GM12873 (cell line): ENCODE measurements at regions not wholly inside any gene's neighbourhood (a gene's known extent, or its start where the extent isn't known, plus 50 kb on each side); places are given as distances from the start of the nearest gene placed in this dataset.

Experiments used
- TF ChIP-seq, protein P1 (sequence below): IDR thresholded peaks from 2 replicates; pipeline ENCODE4 v1.5.1; 2012; ENCODE audit warnings: low read depth, mild to moderate bottlenecking, moderate library complexity, low read length, control low read depth; ENCODE audit not compliant: insufficient read depth; ENCODE audit errors: missing control alignments

DNA sequence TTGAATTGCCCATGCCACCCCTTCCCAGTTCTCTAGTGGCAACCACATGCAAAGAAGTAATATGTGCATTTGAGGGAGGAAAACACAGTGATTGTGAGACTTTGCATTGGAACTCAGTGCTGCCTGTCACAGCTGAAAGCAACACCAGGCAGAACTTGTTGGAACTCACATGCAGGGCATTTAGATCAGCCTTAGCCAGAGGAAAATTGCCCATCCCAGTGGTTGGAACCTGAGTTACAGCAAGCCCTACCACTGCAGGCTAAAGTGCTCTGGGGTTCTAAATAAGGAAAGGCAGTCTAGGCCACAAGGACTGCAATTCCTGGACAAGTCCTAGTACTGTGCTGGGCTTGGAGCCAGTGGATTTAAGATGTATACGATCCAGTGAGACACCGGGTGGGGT lies 245.3 kb upstream of the UFL1 start:
- TF ChIP-seq, protein P1, sequence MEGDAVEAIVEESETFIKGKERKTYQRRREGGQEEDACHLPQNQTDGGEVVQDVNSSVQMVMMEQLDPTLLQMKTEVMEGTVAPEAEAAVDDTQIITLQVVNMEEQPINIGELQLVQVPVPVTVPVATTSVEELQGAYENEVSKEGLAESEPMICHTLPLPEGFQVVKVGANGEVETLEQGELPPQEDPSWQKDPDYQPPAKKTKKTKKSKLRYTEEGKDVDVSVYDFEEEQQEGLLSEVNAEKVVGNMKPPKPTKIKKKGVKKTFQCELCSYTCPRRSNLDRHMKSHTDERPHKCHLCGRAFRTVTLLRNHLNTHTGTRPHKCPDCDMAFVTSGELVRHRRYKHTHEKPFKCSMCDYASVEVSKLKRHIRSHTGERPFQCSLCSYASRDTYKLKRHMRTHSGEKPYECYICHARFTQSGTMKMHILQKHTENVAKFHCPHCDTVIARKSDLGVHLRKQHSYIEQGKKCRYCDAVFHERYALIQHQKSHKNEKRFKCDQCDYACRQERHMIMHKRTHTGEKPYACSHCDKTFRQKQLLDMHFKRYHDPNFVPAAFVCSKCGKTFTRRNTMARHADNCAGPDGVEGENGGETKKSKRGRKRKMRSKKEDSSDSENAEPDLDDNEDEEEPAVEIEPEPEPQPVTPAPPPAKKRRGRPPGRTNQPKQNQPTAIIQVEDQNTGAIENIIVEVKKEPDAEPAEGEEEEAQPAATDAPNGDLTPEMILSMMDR: no peak

DNA sequence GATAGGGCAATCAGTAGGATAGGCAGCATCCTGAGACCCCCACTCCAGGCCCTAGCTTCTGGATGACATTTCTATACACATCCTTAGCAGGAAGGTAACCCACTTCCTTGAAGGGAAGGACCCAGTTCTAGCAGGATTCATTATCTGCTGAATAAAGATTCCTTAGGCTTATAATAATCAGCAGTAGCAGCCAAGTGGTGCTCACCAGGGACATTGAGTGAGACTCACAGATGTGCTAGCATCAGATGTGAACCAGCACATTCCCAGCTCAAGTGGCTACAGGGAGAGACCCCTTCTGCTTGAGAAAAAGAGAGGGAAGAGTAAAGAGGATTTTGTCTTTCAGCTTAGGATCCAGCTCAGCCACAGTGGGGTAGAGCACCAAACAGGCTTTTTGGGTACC lies 244.8 kb upstream of the UFL1 start:
- TF ChIP-seq, protein P1: no peak

- TF ChIP-seq, protein P1: no peak
Measured at GRCh38 chr6:96279084-96279483, 242.5 kb upstream of the UFL1 start.

DNA sequence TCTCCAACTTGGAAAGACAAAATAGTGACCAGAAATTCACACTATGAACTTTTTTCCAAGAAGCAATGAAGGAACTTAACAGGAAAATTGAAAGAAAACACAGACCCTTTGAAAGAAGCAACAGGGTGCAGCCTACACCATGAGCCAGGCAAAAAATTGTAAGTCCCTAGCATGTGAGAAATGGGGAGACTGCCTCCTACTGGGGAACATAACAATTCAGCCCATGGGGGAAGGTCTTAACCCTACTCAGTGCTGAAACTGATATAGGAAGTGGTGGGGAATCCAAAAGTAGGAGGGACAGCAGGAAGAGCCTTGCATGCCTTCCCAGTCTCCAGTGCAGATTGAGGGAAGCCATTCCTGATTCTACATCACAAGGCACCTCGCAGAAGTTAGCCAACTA lies 235.1 kb upstream of the UFL1 start:
- TF ChIP-seq, protein P1: peak; percentile 20

GRCh38 chr6:96299525-96299924 lies 222.1 kb upstream of the UFL1 start:
- TF ChIP-seq, protein P1: no peak

GRCh38 chr6:96301023-96301422 lies 220.6 kb upstream of the UFL1 start:
- TF ChIP-seq, protein P1: no peak

GRCh38 chr6:96301781-96302180 lies 219.8 kb upstream of the UFL1 start:
- TF ChIP-seq, protein P1: no peak
